ENCODE measurements at regions not wholly inside any gene's neighbourhood (a gene's known extent, or its start where the extent isn't known, plus 50 kb on each side); places are given as distances from the start of the nearest gene placed in this dataset.

- no peak for DNase-seq (ENCODE audit: low spot score)
Measured at GRCh38 chr21:36555199-36555800, 75.4 kb upstream of the CLDN14 start.

DNA sequence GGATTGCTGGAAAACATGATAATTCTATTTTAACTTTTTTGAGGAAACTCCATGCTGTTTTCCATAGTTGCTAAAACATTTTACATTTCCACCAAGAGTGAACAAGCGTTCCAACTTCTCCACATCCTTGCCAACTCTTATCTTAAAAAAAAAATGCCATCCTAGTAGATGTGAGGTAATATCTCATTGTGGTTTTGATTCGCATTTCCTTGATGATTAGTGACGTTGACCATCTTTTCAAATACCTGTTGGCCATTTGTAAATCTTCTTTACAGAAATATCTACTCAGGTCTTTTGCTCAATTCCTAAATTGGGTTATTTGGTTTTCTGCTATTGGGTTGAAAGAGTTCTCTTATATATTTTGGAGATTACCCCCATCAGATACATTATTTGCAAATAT, 77.4 kb upstream of the CLDN14 start:
- DNase-seq (ENCODE audit: low spot score) = no peak

DNA sequence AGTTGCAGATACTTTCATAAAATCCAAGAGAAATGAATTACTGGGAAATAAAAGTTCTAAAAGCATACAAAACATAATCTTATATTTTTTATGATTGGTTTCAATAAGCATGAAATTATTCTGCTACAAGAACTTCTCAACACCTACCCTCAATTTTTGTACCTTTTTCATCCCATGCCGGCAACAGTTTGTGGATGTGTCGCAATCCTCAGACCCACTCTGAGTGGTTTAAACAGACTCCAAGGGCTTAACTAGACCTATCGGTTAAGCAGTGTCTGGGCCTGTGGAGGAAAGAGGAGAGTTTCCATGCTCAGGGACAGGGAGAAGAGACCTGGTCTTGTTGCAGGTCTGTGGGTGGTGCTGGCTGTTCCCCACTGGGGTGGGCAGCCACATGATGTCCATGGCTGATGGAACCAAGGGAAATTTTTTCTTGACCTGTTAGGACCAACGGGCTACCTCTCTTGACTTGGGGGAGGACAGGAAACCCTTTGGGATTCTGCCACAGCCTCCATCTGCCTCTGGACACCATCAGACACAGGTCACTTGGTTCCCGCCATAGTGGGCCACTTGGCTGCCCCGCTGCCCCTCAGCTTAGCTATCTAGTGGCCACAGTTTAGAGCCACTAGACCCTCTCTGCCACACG, 81.1 kb upstream of the CLDN14 start:
- no peak for DNase-seq (ENCODE audit: low spot score)

DNA sequence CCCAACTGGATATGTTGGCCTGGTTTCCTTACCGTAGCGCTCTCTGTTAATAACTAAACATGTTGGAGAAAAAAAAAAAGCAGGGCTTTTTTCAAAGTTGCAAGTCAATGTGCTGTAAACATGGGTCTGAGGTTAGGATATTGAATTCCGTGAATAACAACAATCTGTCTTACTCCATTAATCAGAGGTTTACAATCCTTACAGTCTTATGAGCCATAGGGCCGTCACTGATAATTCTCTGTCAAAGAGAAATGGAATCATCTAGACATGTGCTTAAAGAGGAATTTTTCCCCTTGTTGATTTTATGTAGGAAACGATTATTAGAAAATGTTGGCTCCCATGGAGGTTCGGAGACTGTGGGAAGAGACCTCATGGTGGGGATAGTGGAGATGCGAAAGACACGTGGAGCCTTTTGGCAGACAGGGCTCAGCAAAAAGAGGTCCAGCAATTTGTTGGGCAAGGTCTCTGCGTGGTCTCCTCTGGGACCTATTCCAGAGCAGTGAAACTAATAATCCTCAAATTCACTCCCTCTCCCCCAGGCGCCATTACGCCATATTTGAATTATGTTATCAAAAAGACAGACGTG, 83.5 kb upstream of the CLDN14 start:
- DNase-seq (ENCODE audit: low spot score) = no peak

- no peak for DNase-seq (ENCODE audit: low spot score)
Measured at GRCh38 chr21:36564647-36565046, 84.7 kb upstream of the CLDN14 start.

DNA sequence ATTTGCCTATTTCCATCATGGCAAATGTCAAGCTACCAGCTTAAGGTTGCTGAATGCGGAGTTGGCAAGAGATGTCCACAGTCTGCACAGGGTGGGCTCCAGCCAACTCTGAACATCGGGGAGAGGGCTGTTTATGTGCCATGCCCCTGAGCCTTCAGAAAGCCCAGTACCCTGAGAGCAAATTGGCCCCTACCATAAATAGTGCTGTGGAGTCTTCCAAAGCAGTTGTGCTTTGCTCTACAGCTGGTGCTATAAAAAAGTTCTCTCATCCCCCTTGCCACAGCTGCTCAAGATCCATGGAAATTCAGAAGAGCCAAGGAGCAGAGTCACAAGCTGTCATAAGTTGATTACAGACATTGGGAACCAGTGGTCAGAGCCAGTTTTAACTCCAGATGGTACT, 85.6 kb upstream of the CLDN14 start:
- no peak for DNase-seq (ENCODE audit: low spot score)

DNA sequence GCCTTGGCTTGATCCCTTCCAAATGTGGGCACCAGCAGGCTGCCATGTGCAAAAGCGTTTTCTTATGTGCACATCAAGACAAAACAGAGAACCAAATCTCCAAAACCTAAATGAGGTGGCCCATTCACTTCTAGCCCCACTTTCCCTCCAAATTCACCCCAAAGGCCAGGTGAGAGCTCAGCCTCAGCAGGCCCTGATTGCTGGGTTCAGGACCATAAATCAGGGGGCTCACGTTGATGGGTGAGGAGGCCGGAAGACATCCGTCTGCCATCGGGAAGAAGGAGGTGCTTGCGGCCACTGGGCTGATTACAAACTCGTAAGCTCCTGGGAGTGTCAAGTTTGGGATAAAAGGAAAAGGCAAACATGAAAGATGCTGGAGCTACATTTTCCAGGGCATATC, 86.7 kb upstream of the CLDN14 start:
- no peak for DNase-seq (ENCODE audit: low spot score)

DNA sequence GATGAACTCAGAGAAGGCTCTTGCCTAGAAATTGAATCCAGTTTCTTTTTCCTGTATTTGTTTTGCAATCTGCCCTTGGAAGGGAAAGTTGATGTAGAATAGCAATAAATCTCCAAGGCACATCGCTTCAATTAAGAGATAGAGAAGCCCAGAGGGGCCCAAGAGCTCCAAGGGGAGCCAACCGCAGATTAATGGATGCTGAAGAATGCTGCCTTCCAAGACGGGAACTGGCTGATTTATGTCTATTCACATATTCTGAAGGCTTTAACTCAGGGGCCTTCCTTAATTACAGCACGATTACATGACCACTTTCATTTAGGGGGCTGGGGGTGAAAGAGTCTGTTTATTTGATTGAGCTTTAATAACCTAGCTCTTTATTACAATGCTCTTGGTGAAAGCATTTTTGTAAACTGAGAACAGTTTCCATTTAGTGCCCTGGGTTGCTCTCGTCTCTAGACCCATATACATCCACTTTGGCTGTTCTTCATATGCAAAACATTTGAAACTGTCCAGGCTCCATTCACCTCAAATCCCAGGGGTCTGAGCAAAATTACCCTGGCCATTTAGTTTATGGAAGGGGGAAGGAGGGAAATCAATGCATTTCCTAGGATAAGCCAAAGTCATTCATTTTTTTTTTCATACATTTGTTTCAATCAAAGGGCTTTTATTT, 87.4 kb upstream of the CLDN14 start:
- DNase-seq (ENCODE audit: low spot score) = no peak

DNA sequence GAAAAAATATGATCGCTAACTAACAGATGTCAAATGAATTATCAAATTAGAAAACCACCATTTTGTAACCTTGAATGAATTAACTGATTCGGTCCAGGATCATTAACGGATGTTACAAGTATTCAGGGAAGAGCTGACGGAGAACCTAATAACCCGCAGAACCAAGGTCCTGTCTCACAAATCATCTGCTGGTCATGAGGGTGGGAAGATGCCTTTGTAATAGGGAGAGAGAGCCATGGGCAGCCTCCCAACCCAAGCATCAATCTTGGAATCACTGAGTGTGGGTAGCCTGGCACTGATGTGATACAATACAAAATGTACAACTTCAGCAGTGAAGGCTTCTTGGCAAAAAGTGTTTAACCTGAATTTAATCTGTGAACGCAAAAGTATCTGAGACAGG, 89.6 kb upstream of the CLDN14 start:
- no peak for DNase-seq (ENCODE audit: low spot score)

DNA sequence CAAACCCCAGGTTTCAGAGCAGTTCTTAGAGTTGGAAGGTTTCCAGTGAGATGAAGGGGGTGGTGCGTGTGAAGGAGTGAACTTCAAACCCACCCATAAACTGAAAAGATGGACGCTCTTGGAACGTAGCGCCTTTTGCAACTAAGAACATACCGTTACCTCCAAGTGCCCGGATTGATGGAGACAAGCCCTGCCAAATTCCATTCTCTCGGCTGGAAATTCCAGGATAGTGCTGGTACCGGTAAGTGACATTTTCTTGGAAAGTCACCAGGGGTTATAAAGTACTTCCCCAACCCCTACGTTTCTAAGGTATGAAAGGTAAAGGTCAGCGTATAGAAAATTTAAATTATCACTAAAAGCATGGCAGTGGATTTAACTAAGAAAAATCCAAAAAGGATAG, 91.6 kb upstream of the CLDN14 start:
- no peak for DNase-seq (ENCODE audit: low spot score)

GRCh38 chr21:36572039-36572438, 92.1 kb upstream of the CLDN14 start:
- DNase-seq (ENCODE audit: low spot score) = no peak

DNA sequence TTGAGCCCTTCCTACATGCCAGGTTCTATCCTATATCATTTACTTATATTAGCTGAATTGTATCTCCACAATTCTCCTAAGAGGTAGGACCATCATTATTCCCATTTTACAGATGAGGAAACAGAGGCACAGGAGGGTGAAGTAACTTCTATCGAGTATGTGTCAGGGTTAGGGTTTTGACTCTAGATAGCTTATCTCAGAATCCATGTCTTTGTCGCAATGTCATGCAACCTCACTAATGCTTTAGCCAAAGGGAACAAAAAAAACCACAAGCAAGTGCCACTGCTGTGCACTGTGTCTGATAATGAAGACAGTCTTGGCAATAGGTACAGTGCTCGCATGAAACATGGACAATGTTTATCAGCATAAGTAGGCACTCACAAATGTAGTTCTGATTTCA, 95.4 kb upstream of the CLDN14 start:
- no peak for DNase-seq (ENCODE audit: low spot score)

GRCh38 chr21:36576441-36576840, 96.5 kb upstream of the CLDN14 start:
- no peak for DNase-seq (ENCODE audit: low spot score)

DNA sequence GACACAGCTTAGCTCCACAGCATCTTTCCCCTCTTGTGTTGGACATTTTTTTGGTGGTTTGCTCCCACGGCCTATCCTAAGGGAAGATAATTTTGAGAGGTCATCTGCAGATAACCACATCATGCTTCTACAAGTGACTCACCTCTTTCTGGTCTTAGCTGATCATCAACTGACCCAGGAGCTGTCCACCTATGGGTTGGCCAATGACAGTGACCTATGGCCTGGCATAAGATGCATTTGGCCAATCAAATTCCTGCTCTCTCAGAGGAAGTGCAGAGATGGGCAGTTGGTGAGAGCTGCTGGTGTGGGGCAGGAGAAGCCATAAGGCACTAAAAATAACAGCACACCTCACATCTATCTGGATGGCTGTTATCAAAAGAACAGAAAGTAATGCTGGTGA, 100.0 kb upstream of the CLDN14 start:
- no peak for DNase-seq (ENCODE audit: low spot score)

DNA sequence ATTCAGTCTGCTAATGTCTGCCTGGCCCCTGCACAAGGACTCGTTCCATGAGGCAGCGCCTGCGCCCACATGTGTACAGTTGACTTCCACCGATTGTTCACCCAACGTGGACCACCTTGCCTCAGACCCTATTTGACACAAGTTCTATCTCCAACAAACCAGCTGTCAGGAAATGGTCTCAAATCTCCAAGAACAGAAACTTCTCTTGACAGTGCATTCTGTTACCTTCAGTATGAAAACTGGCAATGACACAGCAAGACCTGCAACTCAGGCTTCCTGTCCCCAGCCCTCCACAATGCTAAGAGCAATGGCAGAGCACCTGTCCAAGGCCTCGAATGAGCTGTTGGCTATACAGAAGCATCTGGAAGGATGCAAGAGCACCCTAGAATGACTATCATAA, 102.3 kb upstream of the CLDN14 start:
- DNase-seq (ENCODE audit: low spot score) = no peak

- no peak for DNase-seq (ENCODE audit: low spot score)
Measured at GRCh38 chr21:36583591-36583990, 103.7 kb upstream of the CLDN14 start.

DNA sequence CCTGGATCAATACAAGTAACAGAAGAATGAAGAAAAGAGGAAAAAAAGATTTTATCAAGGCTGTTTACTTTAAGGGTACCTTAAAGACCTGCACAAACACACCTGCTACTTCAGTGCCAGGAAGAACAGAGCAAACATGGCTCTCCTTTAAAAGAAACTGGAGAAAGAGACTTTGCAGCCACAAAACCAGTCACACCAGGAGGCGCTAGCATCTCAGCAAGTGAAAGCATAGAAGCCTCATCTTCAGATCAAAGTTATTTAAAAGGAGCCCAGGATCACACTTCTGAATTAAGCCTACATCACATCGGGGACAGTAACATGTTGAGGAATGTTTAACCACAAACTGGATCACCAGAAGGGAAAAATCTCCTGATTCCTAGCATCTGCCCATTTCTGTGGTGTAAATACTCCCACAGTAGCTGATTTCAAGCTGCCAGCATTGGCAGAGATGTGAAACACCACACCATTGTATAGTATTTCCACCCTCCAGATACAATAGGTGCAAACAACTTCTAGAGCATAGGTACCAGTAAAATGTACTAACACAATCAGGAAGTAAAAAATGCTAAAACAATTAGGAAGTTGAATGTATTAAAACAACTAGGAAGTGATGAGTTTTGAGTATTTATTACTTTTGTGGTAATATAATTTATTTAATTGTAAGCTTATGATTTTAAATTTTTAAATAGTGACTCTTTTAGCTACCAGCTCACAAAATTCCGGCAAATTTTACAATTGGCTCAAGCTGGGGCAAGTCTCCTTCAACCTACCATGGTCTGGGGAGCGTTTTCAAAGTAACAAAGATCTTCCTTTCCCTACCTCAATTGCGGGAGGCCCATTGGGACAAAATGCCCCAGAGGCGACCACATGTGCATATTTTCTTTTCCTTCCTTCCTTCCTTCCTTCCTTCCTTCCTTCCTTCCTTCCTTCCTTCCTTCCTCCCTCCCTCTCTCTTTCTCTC, 105.3 kb upstream of the CLDN14 start:
- peak; percentile 31 for DNase-seq (ENCODE audit: low spot score)

DNA sequence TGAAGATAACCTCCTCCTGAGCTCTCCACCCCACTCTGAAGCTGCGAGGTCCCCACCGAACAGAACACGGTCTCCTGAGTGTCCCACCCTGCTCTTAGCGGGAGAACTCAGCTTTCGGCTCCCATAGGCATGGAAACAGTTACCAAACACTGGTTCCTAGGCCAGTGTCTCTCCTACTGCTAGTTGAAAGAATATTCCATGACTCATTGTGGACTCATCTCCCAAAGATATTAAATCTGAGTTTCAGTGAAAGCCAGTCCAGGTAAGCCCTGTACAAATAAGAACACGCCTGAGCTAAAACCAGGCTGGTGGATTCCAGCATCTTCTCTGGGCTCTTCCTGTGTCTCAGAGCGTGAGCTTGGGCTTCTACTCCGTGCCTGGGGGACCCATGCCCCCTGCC, 107.5 kb upstream of the CLDN14 start:
- DNase-seq (ENCODE audit: low spot score) = peak; percentile 46

DNA sequence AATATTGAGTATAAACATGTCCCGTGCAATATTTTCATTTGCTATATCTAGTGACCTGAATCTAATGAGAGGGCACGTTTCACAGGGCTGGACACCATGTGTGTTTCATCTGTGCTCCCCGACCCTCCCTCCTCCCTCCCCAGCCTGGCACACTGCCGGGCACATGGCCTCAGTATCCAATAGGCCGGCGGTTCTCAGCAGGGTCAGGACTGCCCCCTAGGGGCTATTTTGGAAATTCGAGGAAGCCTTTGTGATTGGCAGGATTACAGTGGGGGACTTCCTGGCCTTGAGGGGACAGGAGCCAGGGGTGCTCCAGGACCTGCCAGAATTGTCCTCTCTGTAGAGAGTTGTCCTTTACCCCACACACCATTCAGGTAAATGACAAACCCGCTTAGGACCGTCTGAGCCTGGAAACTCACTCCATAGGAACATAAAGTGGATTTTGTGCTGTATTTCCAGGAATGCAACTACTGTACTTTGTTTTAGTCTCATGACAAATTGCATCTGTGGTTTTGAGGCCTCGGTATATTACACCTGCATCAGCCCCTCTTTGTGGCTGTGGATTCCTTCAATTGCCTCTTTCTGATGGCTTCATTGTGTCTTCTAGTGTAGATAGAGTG, 109.5 kb upstream of the SIM2 start:
- DNase-seq (ENCODE audit: low spot score) = no peak

GRCh38 chr21:36591326-36591970, 107.5 kb upstream of the SIM2 start:
- DNase-seq (ENCODE audit: low spot score) = peak; percentile 18

DNA sequence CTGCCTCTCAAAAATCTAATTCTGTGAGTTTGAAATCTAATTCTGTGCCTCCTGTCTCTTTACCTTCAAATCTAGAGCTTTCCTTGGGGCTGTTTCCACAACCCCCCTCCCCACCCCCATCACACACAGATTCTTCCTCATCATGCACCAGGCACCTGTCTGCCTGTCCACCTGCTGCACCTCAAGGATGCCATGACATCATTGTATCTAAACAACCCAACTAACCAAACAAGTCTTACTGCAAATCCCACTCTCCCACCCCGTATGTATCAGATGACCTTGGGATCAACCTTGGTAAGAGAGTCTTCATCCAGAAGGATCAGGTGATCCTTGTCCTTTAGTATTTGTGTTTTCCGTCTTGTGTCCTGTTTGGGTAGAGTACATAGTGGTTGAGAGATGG, 102.7 kb upstream of the SIM2 start:
- no peak for DNase-seq (ENCODE audit: low spot score)

All from SW480 (cell line).